ENCODE measurements at regions not wholly inside any gene's neighbourhood (a gene's known extent, or its start where the extent isn't known, plus 50 kb on each side); places are given as distances from the start of the nearest gene placed in this dataset.

DNA sequence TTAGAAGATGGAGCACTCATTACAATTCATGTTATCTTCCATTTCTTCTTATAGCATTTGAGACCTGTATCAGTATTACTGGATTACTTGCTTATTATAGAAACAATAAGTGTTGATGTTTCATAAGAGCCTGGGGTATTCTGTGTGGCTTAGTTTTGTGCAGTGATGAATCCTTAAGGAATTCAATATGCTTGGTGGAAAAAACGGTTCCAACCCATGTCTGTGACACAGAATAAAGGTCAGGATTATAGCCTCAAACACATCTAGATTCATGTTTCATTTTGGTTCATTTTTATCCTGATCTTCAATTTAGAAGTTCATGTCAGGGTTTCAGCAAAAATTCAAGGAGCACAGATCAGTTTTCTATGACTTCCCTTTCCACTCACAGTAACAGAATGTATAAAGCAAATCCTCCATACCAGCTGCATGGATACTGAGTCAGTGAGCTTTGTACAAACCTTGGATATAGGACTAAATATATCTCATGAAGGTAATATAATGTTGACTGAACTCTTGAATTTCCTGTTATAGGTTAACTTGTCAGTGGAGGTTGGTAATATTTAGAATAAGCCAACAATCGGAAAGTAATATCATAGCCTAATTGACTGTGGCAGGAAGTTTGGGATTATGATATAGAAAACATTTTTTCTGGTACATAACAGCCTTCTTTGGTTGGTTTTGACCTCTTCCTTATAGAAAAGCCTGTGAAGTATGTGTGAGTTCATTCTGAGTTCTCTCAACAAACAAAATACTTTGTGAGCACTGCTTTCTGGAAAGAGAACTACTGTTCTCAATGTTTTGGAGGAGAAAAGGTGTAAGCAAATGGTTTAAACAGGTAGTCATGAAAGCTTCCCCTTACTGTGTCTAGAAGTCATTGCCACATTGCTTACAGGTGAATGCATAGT, 218.2 kb upstream of the TPM1 start:
- H3K4me3 ChIP-seq (ENCODE audit: low read depth, low read length), result no peak overlapping the region
- DNase-seq (ENCODE audit: low read depth), result no peak
- TF ChIP-seq, protein P1, sequence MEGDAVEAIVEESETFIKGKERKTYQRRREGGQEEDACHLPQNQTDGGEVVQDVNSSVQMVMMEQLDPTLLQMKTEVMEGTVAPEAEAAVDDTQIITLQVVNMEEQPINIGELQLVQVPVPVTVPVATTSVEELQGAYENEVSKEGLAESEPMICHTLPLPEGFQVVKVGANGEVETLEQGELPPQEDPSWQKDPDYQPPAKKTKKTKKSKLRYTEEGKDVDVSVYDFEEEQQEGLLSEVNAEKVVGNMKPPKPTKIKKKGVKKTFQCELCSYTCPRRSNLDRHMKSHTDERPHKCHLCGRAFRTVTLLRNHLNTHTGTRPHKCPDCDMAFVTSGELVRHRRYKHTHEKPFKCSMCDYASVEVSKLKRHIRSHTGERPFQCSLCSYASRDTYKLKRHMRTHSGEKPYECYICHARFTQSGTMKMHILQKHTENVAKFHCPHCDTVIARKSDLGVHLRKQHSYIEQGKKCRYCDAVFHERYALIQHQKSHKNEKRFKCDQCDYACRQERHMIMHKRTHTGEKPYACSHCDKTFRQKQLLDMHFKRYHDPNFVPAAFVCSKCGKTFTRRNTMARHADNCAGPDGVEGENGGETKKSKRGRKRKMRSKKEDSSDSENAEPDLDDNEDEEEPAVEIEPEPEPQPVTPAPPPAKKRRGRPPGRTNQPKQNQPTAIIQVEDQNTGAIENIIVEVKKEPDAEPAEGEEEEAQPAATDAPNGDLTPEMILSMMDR (IDR thresholded peaks at IDR 0.05; ENCODE audit: insufficient read depth, low read depth, low read length, missing control alignments), result no peak

DNA sequence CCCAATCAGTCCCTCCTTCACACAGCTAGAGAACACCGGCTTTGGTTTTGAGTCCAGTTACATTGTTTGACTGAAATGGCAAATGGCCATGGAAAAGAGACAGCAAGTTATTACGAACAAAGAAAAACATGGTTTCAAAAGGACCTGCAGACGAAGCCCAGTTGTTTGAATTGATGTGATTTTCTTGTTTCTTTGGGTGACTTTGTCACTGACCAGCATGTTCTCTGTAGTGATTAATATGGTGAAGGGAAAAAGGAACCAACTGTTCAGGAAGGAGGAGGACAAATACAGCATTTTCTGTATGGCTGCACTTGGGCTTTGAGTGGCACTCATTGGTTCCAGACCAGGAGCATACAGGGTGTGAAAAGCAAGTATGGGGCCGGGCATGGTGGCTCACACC, 217.4 kb upstream of the TPM1 start:
- TF ChIP-seq, protein P1 (IDR thresholded peaks at IDR 0.05; ENCODE audit: insufficient read depth, low read depth, low read length, missing control alignments), result no peak

DNA sequence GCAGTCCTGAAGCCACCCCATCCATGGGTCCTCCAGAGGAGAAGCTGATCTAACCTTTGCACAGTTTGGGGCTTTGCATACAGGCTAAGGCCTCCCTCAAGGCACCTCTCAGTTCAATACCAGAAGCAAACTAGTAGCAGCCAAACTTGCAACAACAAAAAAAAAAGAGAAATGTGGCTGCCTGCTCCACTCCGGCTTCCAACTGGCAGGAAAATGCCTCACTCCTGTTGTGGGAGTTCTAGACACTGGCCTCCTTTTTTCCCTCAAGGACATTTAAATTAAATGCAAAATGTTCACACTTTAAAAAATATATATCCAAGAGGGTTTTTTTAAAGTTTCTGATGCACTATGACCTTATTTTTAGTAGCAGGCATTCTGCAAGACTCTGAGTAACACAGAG, 216.0 kb upstream of the TPM1 start:
- TF ChIP-seq, protein P1 (IDR thresholded peaks at IDR 0.05; ENCODE audit: insufficient read depth, low read depth, low read length, missing control alignments), result no peak
- no peak overlapping the region for H3K4me3 ChIP-seq (ENCODE audit: low read depth, low read length)
- DNase-seq (ENCODE audit: low read depth), result no peak

More for the DNA sequence above, 217.4 kb upstream of the TPM1 start:
- no peak for DNase-seq (ENCODE audit: low read depth)
- H3K4me3 ChIP-seq (ENCODE audit: low read depth, low read length), result no peak overlapping the region

DNA sequence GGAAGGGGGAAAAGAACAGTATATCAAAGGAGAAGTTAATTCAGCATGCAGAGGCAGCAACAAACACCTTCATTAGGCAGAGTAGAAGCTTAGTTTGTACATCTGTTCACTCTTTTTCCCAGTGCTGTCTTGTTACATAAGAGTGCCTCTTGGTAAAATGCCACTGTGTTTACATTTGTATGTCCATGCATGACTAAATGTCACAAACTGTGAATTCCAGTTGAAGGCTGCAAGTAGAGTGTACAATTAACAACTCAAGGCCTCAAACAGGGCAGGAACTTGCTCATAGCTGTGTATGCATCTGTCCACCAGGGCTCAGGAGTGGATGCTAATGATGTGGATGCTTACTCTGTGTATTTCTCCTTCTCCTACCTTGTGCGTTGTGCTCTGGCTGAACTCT, 214.2 kb upstream of the TPM1 start:
- no peak for DNase-seq (ENCODE audit: low read depth)
- TF ChIP-seq, protein P1 (IDR thresholded peaks at IDR 0.05; ENCODE audit: insufficient read depth, low read depth, low read length, missing control alignments), result no peak

DNA sequence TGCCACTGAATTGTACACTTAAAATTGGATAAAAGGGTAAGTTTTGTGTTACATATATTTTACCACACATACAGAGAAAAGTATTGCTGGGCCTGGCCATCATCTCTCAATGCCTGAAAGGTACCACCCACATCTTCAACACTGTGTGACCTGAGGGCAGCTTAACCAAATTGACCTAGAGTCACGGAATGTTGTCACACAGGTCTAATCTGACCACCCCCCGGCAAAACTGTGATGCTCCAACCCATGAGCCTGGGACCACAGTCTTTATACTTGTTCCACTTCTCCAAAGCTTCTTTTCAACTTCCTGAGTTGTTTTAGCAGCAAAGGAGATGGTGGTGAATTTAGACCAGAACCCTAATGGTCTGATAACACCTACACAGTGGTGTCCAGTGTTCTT, 210.3 kb upstream of the TPM1 start:
- TF ChIP-seq, protein P1 (IDR thresholded peaks at IDR 0.05; ENCODE audit: insufficient read depth, low read depth, low read length, missing control alignments), result no peak
- DNase-seq (ENCODE audit: low read depth), result no peak
- H3K4me3 ChIP-seq (ENCODE audit: low read depth, low read length), result no peak overlapping the region

More for the DNA sequence above, 214.2 kb upstream of the TPM1 start:
- H3K4me3 ChIP-seq (ENCODE audit: low read depth, low read length), result no peak overlapping the region

DNA sequence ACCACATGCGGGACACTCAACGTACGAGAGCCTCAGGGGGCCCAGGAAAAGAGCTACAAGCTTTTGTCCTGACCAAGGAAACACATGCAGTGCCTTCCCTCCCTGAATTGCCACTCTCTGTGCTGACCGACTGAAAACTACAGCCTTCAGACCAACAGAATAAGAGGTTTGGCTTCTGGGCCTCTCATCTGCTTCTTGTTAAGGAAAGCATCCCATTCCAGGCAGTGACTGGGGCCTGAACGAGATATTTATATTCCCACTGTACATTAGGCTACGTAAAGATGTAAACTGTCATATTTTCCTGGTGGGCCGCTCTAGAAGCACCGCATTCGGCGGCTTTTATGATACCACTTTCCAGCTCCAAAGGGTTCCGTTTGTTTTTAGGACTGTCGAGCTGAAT, 208.9 kb upstream of the TPM1 start:
- TF ChIP-seq, protein P1 (IDR thresholded peaks at IDR 0.05; ENCODE audit: insufficient read depth, low read depth, low read length, missing control alignments), result no peak
- H3K4me3 ChIP-seq (ENCODE audit: low read depth, low read length), result no peak overlapping the region
- no peak for DNase-seq (ENCODE audit: low read depth)
